ENCODE measurements at regions not wholly inside any gene's neighbourhood (a gene's known extent, or its start where the extent isn't known, plus 50 kb on each side); places are given as distances from the start of the nearest gene placed in this dataset.

DNA sequence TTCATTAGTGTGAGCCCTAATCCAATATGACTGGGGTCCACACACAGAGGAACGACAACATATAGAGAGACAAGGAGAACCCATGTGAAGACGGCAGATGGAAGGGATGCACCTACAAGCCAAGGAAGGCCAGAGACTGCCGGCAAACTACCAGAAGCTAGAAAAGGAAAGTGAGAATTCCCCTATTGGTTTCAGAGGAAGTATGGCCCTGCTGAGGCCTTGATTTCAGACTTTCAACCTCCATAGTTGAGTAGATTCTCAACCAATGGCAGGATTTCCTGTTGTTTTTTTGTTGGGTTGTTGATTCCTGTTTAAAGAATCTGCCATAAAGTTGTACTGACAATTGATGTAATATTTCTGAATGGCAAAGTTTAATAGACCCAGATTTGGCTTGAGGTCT, 241.5 kb downstream of the SATB2 start:
- TF ChIP-seq, protein P1, sequence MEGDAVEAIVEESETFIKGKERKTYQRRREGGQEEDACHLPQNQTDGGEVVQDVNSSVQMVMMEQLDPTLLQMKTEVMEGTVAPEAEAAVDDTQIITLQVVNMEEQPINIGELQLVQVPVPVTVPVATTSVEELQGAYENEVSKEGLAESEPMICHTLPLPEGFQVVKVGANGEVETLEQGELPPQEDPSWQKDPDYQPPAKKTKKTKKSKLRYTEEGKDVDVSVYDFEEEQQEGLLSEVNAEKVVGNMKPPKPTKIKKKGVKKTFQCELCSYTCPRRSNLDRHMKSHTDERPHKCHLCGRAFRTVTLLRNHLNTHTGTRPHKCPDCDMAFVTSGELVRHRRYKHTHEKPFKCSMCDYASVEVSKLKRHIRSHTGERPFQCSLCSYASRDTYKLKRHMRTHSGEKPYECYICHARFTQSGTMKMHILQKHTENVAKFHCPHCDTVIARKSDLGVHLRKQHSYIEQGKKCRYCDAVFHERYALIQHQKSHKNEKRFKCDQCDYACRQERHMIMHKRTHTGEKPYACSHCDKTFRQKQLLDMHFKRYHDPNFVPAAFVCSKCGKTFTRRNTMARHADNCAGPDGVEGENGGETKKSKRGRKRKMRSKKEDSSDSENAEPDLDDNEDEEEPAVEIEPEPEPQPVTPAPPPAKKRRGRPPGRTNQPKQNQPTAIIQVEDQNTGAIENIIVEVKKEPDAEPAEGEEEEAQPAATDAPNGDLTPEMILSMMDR (IDR thresholded peaks at IDR 0.05; ENCODE audit: borderline replicate concordance, control extremely low read depth, extremely low read depth, insufficient read depth, missing control alignments): no peak
- in situ Hi-C loops (cut with MboI; ENCODE audit: low sequenced_read_pairs, unreplicated experiment): no loop called here
- no peak for DNase-seq (ENCODE audit: low spot score)

DNA sequence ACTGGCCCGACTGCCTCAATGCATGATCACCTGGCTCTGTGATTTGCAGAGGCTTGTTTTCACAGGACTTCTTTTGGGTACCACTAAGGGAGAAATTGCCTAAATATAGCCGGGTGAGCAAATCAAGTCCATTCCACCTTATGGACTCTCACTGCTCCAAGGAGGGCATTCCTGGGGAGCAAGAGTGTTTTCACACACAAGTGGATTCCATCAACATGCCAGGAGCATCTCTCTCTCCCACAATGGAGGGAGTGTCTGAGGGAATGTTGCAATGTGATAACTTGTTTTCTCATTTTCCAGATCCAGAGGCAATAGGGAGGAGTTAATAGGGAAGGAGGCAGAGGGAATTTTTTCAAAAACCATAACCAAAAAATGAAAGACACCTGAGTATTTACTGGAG, 250.7 kb downstream of the SATB2 start:
- in situ Hi-C loops (cut with MboI; ENCODE audit: low sequenced_read_pairs, unreplicated experiment): no loop called here
- no peak for DNase-seq (ENCODE audit: low spot score)
- TF ChIP-seq, protein P1 (IDR thresholded peaks at IDR 0.05; ENCODE audit: borderline replicate concordance, control extremely low read depth, extremely low read depth, insufficient read depth, missing control alignments): no peak

DNA sequence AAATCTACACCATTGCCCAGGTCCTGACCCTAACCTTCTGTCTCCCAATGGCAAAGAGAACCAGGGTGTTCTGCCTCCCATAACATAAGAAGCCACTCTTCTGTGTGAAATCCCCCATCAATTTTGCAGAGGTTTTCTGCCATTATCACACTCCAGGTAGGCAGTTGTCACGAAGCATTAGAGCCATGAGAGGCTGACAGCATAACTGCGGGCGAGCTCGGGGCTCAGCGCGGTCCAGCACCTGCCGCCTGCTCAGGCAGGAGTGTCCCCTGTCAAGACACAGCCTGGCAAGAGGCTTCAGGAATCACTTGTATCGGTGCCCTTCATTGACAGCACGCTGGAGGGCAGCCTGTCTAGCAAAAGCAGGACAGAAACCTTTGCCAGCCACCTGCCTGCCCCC, 251.2 kb downstream of the SATB2 start:
- TF ChIP-seq, protein P1 (IDR thresholded peaks at IDR 0.05; ENCODE audit: borderline replicate concordance, control extremely low read depth, extremely low read depth, insufficient read depth, missing control alignments): no peak
- no peak for DNase-seq (ENCODE audit: low spot score)
- in situ Hi-C loops (cut with MboI; ENCODE audit: low sequenced_read_pairs, unreplicated experiment): no loop called here

DNA sequence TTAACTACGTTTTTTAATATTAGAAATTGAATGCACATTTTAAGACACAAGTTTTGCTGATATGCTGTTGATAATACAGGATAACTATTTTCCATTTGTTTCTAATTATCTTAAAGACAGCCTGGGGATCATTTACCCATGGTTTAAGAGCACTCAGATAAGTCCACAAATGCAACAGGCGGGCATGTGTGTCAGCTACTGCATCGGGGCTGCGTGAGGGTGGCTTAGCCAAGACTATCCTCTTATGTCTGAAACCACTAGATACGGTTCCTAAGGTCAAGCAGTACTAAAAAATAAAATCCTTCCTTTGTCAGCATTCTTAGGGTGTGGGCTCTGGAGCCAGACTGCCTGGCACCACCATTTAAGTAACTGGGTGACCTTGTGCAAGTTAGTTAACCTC, 254.8 kb downstream of the SATB2 start:
- in situ Hi-C loops (cut with MboI; ENCODE audit: low sequenced_read_pairs, unreplicated experiment): no loop called here
- DNase-seq (ENCODE audit: low spot score): no peak
- TF ChIP-seq, protein P1 (IDR thresholded peaks at IDR 0.05; ENCODE audit: borderline replicate concordance, control extremely low read depth, extremely low read depth, insufficient read depth, missing control alignments): no peak

DNA sequence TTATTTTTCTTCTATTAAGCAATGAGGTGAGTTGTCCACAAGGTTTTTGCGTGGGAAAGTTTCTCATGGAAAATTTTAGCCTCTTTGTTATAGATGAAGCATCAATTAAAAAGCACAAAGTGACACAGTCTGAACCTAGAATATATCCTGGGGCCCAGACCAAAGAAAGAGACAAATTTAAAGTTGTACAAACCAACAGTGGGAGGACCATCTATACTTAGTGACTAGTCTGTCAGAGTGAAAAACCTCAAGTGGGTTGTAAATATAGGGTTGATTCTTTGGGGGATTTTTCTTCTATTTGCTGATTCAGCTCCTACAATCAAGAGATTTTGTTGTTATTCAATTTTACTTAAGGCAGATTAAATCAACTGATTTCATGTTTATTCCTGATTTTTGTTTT, 256.2 kb downstream of the SATB2 start:
- in situ Hi-C loops (cut with MboI; ENCODE audit: low sequenced_read_pairs, unreplicated experiment): no loop called here
- TF ChIP-seq, protein P1 (IDR thresholded peaks at IDR 0.05; ENCODE audit: borderline replicate concordance, control extremely low read depth, extremely low read depth, insufficient read depth, missing control alignments): no peak
- peak; percentile 15 for DNase-seq (ENCODE audit: low spot score)

DNA sequence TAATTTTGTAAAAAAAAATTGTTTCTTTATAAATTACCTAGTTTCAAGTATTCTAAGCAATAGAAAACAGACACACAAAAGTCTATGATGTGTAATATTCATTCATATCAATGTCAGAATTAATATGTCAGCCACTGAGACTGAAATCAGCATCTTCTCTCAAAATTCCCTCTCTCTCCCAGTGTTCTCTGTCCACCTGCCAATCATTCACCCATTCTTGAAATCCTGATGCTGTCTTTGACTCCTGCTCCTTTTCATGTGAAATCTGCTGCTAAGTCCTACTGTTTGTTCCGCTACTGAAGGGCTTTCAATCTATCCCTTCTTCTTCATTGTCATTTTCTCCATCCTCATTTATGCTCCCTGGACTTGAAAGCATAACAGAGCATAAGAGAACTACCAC, 257.9 kb downstream of the SATB2 start:
- in situ Hi-C loops (cut with MboI; ENCODE audit: low sequenced_read_pairs, unreplicated experiment): no loop called here
- TF ChIP-seq, protein P1 (IDR thresholded peaks at IDR 0.05; ENCODE audit: borderline replicate concordance, control extremely low read depth, extremely low read depth, insufficient read depth, missing control alignments): no peak
- no peak for DNase-seq (ENCODE audit: low spot score)

DNA sequence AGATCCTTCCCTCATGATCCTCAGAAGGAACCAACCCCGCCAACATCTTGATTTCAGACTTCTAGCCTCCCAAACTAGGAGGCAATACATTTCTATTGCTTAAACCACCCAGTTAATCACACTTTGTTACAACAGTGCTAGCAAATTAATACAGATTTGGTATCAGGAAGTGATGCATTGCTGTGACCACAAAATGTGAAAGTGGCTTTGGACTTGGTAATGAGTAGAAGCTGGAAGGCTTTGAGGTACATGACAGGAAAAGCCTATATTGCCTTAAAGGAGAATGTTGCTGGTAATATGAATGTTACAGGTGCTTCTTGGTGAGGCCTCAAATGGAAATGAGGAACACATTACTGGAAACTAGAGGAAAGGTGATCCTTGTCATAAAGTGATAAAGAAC, 260.3 kb downstream of the SATB2 start:
- in situ Hi-C loops (cut with MboI; ENCODE audit: low sequenced_read_pairs, unreplicated experiment): no loop called here
- TF ChIP-seq, protein P1 (IDR thresholded peaks at IDR 0.05; ENCODE audit: borderline replicate concordance, control extremely low read depth, extremely low read depth, insufficient read depth, missing control alignments): no peak
- no peak for DNase-seq (ENCODE audit: low spot score)
